Activated CD8-positive, alpha-beta memory T cell treated with anti-CD3 and anti-CD28 coated beads, Interleukin-2, amount 50 U/mL, for 24 hours (primary cell): ENCODE measurements at regions not wholly inside any gene's neighbourhood (a gene's known extent, or its start where the extent isn't known, plus 50 kb on each side); places are given as distances from the start of the nearest gene placed in this dataset.

Experiments
- DNase-seq: peaks from one replicate; pipeline ENCODE4 v3.0.0-alpha.2; 2020; ENCODE audit errors: extremely low read depth

GRCh38 chr11:112587664-112588063, 327.0 kb upstream of the PLET1 start:
- DNase-seq = no peak

DNA sequence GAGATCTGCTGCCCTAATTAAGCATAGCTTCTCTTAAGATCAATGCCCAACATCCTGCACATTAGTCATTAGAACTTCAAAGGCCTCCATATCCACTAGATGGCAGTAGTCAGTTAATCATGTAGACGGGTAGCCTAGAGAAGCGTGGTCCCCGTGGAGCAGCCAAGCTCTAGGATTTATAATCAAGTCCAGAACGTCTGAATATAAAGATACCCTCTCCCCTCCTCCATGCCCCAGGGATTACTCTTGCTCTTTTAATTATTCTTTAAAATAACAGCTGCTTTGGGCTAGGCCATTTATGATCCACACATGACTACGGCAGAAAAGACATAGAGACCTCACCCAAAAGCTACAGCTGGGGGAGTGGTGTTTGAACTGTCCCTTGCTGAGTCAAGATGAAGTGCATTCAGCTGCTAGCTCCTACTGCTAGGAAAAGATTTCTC, 327.6 kb upstream of the PLET1 start:
- DNase-seq = peak; percentile 4

DNA sequence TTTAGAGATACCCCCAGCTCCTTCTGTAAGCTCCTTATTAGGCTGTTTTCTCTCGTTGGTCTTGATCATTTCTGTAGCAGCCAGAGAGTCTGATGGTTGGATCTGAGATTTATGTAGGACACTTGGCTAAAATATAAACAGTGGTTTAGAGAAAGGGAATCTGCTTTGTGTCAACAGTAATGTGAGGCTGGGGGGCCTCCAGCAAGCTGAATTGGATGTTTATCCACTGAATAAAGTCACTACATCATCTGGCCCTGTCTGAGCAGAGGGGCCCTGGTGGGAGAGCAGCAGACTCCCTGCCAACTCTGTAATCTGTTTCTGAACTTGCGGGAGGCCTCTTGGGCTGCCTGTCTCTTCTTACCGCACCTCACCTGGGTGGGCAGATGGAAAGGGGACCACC, 328.5 kb upstream of the PLET1 start:
- DNase-seq = no peak

- DNase-seq = no peak
These were observed 330.1 kb upstream of the PLET1 start for GRCh38 chr11:112590764-112591163.

DNA sequence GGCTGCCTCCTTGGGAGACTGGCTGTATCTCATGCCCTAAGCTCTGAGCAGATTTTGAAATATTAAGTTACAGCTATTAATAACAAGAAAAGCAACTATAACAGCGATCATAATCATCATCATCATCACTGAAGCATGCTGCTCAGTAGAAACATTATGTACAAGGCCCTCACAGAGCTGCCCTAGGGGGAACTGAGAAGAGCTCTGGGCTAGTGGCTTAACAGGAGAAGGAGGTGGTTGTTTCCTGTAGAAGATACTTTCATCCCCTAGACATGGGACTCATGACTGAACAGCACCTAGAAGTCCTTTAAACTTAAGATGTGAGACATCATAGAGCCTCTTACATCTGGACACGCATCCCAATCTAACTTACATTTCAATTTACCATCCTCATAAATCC, 332.8 kb upstream of the PLET1 start:
- no peak for DNase-seq

- no peak for DNase-seq
These were observed 335.7 kb upstream of the PLET1 start for GRCh38 chr11:112596324-112596723.

DNA sequence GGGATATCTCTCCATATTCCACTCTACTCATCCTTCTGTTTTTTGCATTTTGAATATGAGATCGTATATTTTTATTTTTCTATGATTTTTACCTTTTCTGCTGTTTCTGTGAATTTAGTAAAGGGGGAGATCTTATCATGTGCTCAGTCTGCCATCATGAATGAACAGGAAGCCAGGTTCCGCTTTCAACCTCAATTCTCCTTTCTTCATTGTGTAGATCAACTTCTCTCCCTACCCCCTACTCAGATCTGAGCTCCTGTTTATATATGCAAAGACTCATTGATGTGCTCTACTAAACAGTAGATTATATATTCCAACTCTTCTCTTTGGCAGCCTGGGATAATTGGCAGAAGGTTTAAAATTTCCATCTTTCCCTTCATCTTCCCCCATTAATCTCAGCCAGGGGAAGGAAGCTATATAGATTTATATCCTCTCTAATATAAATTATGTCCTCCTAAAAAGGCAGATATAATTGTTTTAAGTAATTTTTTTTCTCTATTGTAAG, 336.7 kb upstream of the PLET1 start:
- DNase-seq = no peak

GRCh38 chr11:112599265-112599664, 338.6 kb upstream of the PLET1 start:
- no peak for DNase-seq

DNA sequence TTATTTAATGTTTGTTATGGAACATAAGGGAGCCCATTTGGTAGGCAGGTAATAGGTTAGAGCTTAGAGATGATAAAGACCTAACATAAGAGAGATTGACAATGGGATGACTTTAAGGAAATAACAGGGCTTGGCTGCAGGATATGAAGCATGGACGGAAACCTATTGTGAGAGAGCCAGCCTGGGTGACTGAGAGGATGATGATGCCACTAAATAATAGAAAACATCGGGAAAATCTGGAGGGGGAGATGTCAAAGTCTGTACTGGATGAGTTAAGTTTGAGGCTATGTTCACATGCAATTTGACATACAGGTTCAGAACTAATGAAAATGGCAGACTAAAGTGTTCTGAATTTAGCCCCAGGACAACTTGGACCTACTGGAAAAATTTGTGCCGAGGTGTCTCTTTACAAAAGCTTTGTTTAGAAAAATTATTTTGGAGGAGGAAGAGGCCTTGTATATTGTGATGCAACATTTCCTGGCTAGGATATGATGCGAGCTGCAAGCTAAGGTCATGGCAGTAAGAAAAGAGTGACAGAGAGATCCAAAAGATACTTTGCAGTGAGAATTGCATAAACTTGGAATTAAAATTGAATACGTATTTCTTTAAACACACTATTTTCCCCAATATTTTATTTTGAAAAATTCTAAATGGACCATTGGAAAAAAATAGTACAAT, 339.3 kb upstream of the PLET1 start:
- no peak for DNase-seq

DNA sequence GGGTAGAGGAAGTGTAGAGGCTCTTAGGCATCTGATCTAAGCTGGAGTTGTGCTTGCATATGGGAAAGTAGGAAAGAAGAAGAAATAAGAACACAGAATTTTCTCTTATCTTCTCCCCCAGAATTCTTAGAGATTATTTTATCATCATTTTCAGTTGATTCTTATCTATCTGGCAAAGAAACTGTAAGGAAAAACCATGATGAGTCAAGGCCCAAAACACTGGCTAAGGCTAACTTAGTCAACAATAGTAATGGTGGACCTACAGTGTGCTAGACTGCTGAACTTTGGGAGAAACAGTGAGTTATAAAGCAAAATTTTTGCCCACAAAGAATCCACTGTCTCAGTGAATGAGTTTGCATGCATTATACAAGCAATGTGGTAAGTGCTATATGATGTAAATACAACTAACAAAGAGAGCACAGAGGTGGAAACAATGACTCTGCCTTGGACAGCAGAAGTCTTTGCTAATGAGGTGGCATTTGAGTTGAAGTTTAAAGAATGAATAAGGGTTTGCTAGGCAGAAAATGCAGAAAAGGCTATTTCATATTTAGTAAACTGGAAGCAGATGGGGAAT, 344.5 kb upstream of the PLET1 start:
- no peak for DNase-seq

GRCh38 chr11:112606656-112607055, 346.0 kb upstream of the PLET1 start:
- no peak for DNase-seq

- DNase-seq = no peak
These were observed 347.8 kb upstream of the PLET1 start for GRCh38 chr11:112608509-112608908.

DNA sequence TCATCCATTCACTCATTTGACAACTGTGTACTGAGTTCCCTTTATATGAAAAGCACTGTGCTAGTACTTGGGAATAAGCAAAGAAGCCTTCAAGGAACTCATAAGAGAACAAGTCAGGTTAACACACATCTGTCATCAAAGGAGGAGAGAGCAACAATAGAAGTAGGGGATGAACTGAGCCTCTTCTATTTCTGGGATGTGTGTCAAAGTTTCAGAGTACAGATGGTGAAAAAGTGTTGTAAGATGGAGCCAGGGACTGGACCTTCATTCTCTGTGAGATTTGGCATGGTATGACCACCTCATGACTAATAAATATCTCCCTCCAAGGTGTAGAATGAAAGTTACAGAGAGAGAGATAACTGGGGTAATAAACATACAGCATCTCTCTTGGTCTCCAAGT, 349.8 kb upstream of the PLET1 start:
- no peak for DNase-seq

DNA sequence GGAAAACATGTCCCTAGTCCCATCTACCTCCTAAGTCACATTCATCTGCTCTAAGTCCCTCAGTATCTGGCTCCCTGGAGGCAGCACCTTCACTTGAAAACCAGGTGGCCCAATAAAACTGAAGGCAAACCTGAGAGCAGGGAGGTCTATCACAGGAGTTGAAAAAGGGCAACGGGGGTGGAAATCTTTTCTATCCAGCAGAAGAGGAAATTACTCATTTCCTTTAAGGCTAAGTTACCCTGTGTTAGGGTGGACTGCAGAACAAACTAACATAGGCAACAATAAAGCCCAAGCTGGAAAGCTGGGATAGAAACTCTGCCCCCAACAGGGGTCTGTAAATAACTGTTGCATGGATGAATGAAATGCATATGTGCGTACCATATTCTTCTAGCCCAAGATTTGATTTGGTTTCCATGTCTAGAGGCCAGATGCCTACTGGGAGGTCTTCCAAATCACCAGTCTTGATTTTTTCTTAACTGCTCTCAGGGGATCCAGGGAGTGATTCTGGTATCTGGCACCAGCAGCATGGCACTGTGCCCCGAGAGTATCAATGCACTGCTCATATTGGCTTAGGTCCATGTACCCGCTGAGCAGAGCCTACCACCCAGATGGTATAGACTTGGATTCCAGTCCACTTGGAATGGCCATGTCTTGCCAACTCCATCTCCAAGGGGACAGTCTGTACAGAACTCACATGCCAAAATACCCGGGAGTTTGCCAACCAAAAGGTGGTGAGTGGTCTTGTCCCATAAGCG, 350.0 kb upstream of the NCAM1 start:
- no peak for DNase-seq

GRCh38 chr11:112611771-112612170, 349.4 kb upstream of the NCAM1 start:
- no peak for DNase-seq

- DNase-seq = no peak
These were observed 348.9 kb upstream of the NCAM1 start for GRCh38 chr11:112612250-112612849.

- no peak for DNase-seq
These were observed 347.9 kb upstream of the NCAM1 start for GRCh38 chr11:112613051-112613972.

DNA sequence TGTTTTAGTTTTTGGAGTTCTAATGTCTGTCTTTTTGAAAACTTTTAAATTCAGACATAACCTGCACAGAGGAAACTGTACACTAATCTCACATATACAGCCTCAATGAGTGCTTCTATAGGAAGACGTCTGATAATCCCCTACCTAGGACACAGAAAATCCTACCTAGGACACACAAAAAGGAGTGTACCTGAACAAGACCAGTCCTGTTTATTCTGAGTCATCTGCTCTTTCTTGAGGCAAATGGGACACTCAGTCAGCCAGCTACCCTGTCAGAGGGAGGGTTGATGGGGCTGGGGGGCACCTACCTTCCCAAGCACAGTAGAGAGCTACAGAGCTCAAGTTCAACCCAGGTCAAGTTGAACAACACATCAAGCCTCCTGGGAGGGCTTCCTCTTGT, 346.6 kb upstream of the NCAM1 start:
- DNase-seq = no peak

- no peak for DNase-seq
These were observed 346.0 kb upstream of the NCAM1 start for GRCh38 chr11:112615238-112615637.

- no peak for DNase-seq
These were observed 345.3 kb upstream of the NCAM1 start for GRCh38 chr11:112615891-112616290.

- DNase-seq = no peak
These were observed 344.7 kb upstream of the NCAM1 start for GRCh38 chr11:112616327-112617097.
